Pancreas (tissue), 10 donors: ENCODE measurements at regions not wholly inside any gene's neighbourhood (a gene's known extent, or its start where the extent isn't known, plus 50 kb on each side); places are given as distances from the start of the nearest gene placed in this dataset.

Experiments
- ATAC-seq, 4 donors: fragments of 200-7000 bp; cut with Tn5 transposase; one replicate each; pipeline versions ENCODE4 v1.8.0 to v1.9.1; 2020; ENCODE audit warnings: mild to moderate bottlenecking in 4 of 4, moderate library complexity in 4 of 4
- DNase-seq, 6 donors: peaks; one replicate each; pipeline ENCODE4 v3.0.0-alpha.2; 2020
- FAIRE-seq: peaks from 2 replicates; lab custom pipeline; 2012; peaks lifted over from hg19 to GRCh38; lab: Jason Lieb, UNC
- H3K27ac ChIP-seq, 4 donors: fragments of 200-600 bp; sonication (generic); 1 replicate in 3 of 4; 2 replicates in 1 of 4; pipeline versions ENCODE4 v1.5.0 to v1.8.0; 2020
- H3K27me3 ChIP-seq, 4 donors: fragments of 200-600 bp; one replicate each; pipeline ENCODE4 v1.8.0; 2021
- H3K36me3 ChIP-seq, 3 donors: fragments of 200-600 bp; sonication (generic) in 1 of 3; one replicate each; pipeline versions ENCODE4 v1.5.0 to v1.8.0; 2020 to 2021
- H3K4me1 ChIP-seq, 3 donors: fragments of 200-600 bp; one replicate each; pipeline ENCODE4 v1.8.0; 2021
- H3K4me3 ChIP-seq, 4 donors: fragments of 200-600 bp; sonication (generic) in 2 of 4; one replicate each; pipeline versions ENCODE4 v1.5.0 to v1.8.0; 2020 to 2021
- H3K9me3 ChIP-seq, 4 donors: fragments of 200-600 bp; one replicate each; pipeline ENCODE4 v1.8.0; 2021
- CTCF ChIP-seq, 4 donors: fragments of 200-600 bp; sonication (generic) in 3 of 4; IDR thresholded peaks; one replicate each; pipeline versions ENCODE4 v1.5.0 to v1.8.0; 2021; ENCODE audit warnings: antibody characterized with exemption in 4 of 4
- WGBS, 2 donors: extraction: QIAGEN DNeasy Blood & Tissue Kit; methylation state at CpG; one replicate each; pipeline ENCODE4 v1.1.7; 2013; 5-methylcytosine and 5-hydroxymethylcytosine counted together
- intact Hi-C, 3 donors: fragments of 100-400 bp; cut with DNase I; formaldehyde crosslinking; loops; one replicate each; pipeline versions ENCODE4 v1.11.1 to v1.14.2; 2022
- donor health status: healthy with polysubstance abuse.
- donor health status: DM: no; HTN: no; CAD: no; lungs with moderate emphysema.
- donor health status: DM: no; HTN: no; CAD: no.
- donor health status: control.
- donor health status: control.
- donor health status: Bipolar disorder and iron deficiency.
- donor health status: DM: yes; HTN: yes; CAD: no.
- donor health status: DM: no; HTN: no; CAD: no.
- donor health status: DM: no; HTN: no; CAD: no.
- donor health status: DM: yes; HTN: yes; CAD: no.

DNA sequence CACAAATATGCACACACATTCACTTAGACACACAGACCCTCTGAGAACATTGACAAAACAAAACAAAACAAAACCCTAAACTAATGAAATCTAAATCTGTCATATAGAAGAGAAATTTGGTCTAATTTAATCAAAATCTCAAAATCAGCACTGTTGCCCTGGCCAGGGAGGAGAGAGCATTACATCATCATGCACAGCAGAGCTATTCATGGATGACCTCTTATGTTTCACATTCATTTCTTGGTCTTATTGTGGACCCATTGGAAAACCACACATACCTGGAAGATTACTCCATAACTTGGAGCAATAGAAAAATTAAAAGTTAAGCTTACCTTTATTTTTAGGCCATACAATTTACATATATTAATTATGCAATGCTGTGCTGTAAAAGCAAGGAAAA lies 1223.6 kb upstream of the GJE1 start:
- no peaks in the 10 kb centered on the region for H3K27me3 ChIP-seq
- FAIRE-seq: no peak

DNA sequence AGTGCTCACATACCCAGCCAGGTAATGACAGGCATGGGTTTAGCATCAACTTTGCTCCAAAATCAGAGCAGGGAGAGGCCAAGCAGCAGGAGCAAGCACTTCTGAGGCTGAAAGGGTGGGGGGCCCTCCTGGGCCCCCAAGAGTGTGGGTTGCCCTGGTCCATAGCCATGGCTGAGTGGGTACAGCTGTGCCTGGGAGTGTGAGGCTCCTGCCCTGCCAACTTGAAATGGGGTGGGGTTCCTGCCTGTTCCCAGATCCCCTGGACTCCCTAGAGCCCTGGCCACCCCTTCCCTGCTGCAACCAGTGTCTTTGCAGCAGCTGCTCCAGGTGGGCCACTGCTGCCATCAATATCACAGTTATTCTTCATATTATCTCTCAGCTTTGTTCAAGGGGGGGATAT lies 1224.2 kb upstream of the GJE1 start:
- H3K9me3 ChIP-seq: no peaks in the 10 kb centered on the region
- H3K36me3 ChIP-seq: no peaks in the 10 kb centered on the region
- DNase-seq (peak in 1 of 6 donors; percentile 31), FAIRE-seq (no peak), ATAC-seq (no peak)
- no peaks in the 10 kb centered on the region for H3K27me3 ChIP-seq
- intact Hi-C loops: no loop called here
- TF ChIP-seq CTCF (IDR thresholded peaks at IDR 0.05): no peak
- H3K4me3 ChIP-seq: no peak overlapping the region
- no peaks in the 10 kb centered on the region for H3K4me1 ChIP-seq
- no peak overlapping the region for H3K27ac ChIP-seq

More for the DNA sequence above, 1223.6 kb upstream of the GJE1 start:
- H3K27ac ChIP-seq: no peak overlapping the region
- no peaks in the 10 kb centered on the region for H3K9me3 ChIP-seq
- no peak for TF ChIP-seq CTCF (IDR thresholded peaks at IDR 0.05)
- DNase-seq (no peak), ATAC-seq (no peak)
- no peak overlapping the region for H3K4me3 ChIP-seq
- no peaks in the 10 kb centered on the region for H3K36me3 ChIP-seq
- no peaks in the 10 kb centered on the region for H3K4me1 ChIP-seq
- intact Hi-C loops: no loop called here

DNA sequence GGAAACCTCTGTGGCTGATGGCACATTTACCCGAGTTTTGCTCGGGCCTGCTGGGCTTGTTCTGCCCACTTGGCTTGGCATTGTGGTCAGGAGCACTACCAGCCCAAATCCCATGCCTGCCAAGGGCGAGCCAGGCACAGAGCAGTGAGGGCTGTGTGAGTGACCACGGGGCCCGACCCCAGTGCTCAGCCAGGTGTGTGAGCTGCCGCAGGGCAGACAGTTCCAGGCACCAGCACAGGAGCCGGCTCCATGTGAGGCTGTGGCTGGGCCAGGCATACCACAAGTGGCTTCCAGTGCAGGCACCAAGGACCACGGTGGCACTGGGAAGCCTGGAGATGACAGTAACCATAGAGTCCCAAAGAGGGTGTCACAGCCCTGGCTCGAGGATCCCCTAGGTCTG lies 1225.5 kb upstream of the GJE1 start:
- ATAC-seq (no peak), FAIRE-seq (no peak), DNase-seq (peak in 1 of 6 donors; percentile 57)
- H3K4me3 ChIP-seq: no peak overlapping the region
- WGBS, 2 donors: 78 to 85% methylated on average over 9 of the region's 9 CpGs
- H3K4me1 ChIP-seq: no peaks in the 10 kb centered on the region
- intact Hi-C loops: no loop called here
- H3K27ac ChIP-seq: no peak overlapping the region
- H3K27me3 ChIP-seq: no peaks in the 10 kb centered on the region
- no peaks in the 10 kb centered on the region for H3K9me3 ChIP-seq
- no peaks in the 10 kb centered on the region for H3K36me3 ChIP-seq
- no peak for TF ChIP-seq CTCF (IDR thresholded peaks at IDR 0.05)

DNA sequence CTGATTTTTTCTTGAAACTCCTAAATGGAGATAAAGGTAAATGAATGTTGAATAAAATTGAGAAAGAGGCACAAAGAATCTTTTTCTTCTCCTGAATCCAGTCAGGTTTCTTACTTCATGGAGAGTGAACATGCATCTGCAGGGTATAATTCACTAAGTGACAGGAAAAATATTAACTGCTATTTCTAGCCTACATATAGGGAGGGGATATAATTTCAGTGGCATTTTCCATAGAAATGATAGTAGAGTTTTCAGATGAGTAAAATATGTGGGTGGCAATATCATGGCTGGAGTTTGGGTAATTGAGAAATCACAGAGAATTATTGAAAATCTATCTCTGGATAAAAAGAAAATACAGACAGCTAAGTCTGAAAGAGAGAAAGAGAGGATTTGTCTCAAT lies 1227.0 kb upstream of the GJE1 start:
- Histone ChIP-seq H3K36me3 (no peaks in the 10 kb centered on the region), H3K9me3 (no peaks in the 10 kb centered on the region), H3K4me1 (no peaks in the 10 kb centered on the region), H3K27ac (no peak overlapping the region), H3K4me3 (no peak overlapping the region), H3K27me3 (no peaks in the 10 kb centered on the region)
- no peak for FAIRE-seq
- intact Hi-C loops: no loop called here
- no peak for ATAC-seq
- no peak for TF ChIP-seq CTCF (IDR thresholded peaks at IDR 0.05)
- no peak for DNase-seq

GRCh38 chr6:140905050-140905449 lies 1227.7 kb upstream of the GJE1 start:
- intact Hi-C loops: no loop called here
- ATAC-seq: no peak
- Histone ChIP-seq H3K4me3 (no peak overlapping the region), H3K27me3 (no peaks in the 10 kb centered on the region), H3K36me3 (no peaks in the 10 kb centered on the region), H3K9me3 (no peaks in the 10 kb centered on the region), H3K27ac (no peak overlapping the region), H3K4me1 (no peaks in the 10 kb centered on the region)
- no peak for TF ChIP-seq CTCF (IDR thresholded peaks at IDR 0.05)
- FAIRE-seq: peak; percentile 47
- DNase-seq: no peak
- WGBS, 2 donors: 67 to 87% methylated on average over 1 of the region's 1 CpG
